ENCODE measurements at regions not wholly inside any gene's neighbourhood (a gene's known extent, or its start where the extent isn't known, plus 50 kb on each side); places are given as distances from the start of the nearest gene placed in this dataset.

GRCh38 chr2:41726364-41726763, 321.5 kb upstream of the PKDCC start:
- TF ChIP-seq POLR2A (IDR thresholded peaks at IDR 0.05) (no peak), POLR2AphosphoS5 (IDR thresholded peaks at IDR 0.05) (no peak), CTCF (IDR thresholded peaks at IDR 0.05) (no peak), EP300 (IDR thresholded peaks at IDR 0.05) (no peak)
